K562 (cell line): ENCODE measurements at regions not wholly inside any gene's neighbourhood (a gene's known extent, or its start where the extent isn't known, plus 50 kb on each side); places are given as distances from the start of the nearest gene placed in this dataset.

Experiments used
- BMI1 ChIP-seq: fragments of 150-350 bp; IDR thresholded peaks from 2 replicates; pipeline ENCODE4 v1.6.1; 2014; ENCODE audit warnings: low read length
- CREB5 ChIP-seq: fragments of 250-450 bp; sonication (Bioruptor Pico); IDR thresholded peaks from 2 replicates; pipeline ENCODE4 v1.5.0; 2020; ENCODE audit warnings: mild to moderate bottlenecking
- CTCFL ChIP-seq: IDR thresholded peaks from 2 replicates; pipeline ENCODE4 v1.6.1; 2011; ENCODE audit warnings: borderline replicate concordance, low read depth, mild to moderate bottlenecking, moderate library complexity, low read length; ENCODE audit not compliant: insufficient read depth, poor library complexity, severe bottlenecking
- E2F3 ChIP-seq: fragments of 250-450 bp; sonication (Bioruptor Pico); IDR thresholded peaks from 2 replicates; pipeline ENCODE4 v1.4.0; 2020; ENCODE audit warnings: mild to moderate bottlenecking
- FOXJ3 ChIP-seq: sonication (generic); formaldehyde crosslinking; IDR thresholded peaks from 2 replicates; pipeline ENCODE4 v1.4.0; 2020; ENCODE audit warnings: mild to moderate bottlenecking, missing genetic modification reagents
- MBD1 ChIP-seq: fragments of 250-450 bp; sonication (Bioruptor Pico); IDR thresholded peaks from 2 replicates; pipeline ENCODE4 v1.8.0; 2022; ENCODE audit warnings: inconsistent platforms
- RNF219 ChIP-seq: fragments of 250-450 bp; sonication (Bioruptor Pico); IDR thresholded peaks from 2 replicates; pipeline ENCODE4 v1.5.0; 2022; ENCODE audit warnings: mild to moderate bottlenecking
- ZEB2 ChIP-seq: fragments of 450-650 bp; IDR thresholded peaks from 2 replicates; pipeline ENCODE4 v1.6.1; 2016
- ZNF311 ChIP-seq: fragments of 250-450 bp; sonication (Bioruptor Pico); IDR thresholded peaks from 2 replicates; pipeline ENCODE4 v1.4.0; 2020; ENCODE audit warnings: mild to moderate bottlenecking, moderate library complexity

- TF ChIP-seq MBD1 (CRISPR knock-in tag) = no peak
- no peak for TF ChIP-seq CREB5 (CRISPR knock-in tag)
- no peak for TF ChIP-seq ZEB2
- TF ChIP-seq E2F3 = no peak
- no peak for TF ChIP-seq RNF219
- TF ChIP-seq BMI1 = no peak
- no peak for TF ChIP-seq FOXJ3
- TF ChIP-seq CTCFL = no peak
- TF ChIP-seq ZNF311 (CRISPR knock-in tag) = no peak
Observed at GRCh38 chr5:143890487-143890886, 78.5 kb downstream of the HMHB1 start (continued).
